Hepatocyte (in vitro differentiated cells): ENCODE measurements at regions not wholly inside any gene's neighbourhood (a gene's known extent, or its start where the extent isn't known, plus 50 kb on each side); places are given as distances from the start of the nearest gene placed in this dataset.

ENCODE experiments used
- DNase-seq: peaks from one replicate; pipeline ENCODE4 v3.0.0-alpha.2; 2016; ENCODE audit warnings: low spot score
- H2AFZ ChIP-seq: fragments of 200-600 bp; sonication (generic); 2 replicates; pipeline ENCODE4 v1.6.0; 2016; ENCODE audit warnings: antibody characterized with exemption, mild to moderate bottlenecking
- H3K27ac ChIP-seq: fragments of 200-600 bp; sonication (generic); 2 replicates; pipeline ENCODE4 v1.5.1; 2016; ENCODE audit warnings: mild to moderate bottlenecking
- H3K27me3 ChIP-seq: fragments of 200-600 bp; sonication (generic); 2 replicates; pipeline ENCODE4 v1.6.1; 2016
- H3K36me3 ChIP-seq: fragments of 200-600 bp; sonication (generic); replicated peaks from 2 replicates; pipeline ENCODE4 v1.5.1; 2016; ENCODE audit warnings: low read depth; ENCODE audit not compliant: insufficient read depth
- H3K4me1 ChIP-seq: fragments of 200-600 bp; sonication (generic); 2 replicates; pipeline ENCODE4 v1.5.1; 2016; ENCODE audit warnings: mild to moderate bottlenecking, moderate library complexity; ENCODE audit not compliant: insufficient read depth
- H3K4me2 ChIP-seq: fragments of 200-600 bp; sonication (generic); 2 replicates; pipeline ENCODE4 v1.6.0; 2016
- H3K4me3 ChIP-seq: fragments of 200-600 bp; sonication (generic); 2 replicates; pipeline ENCODE4 v1.5.1; 2016; ENCODE audit warnings: mild to moderate bottlenecking
- H3K79me2 ChIP-seq: fragments of 200-600 bp; sonication (generic); 2 replicates; pipeline ENCODE4 v1.6.0; 2017; ENCODE audit warnings: mild to moderate bottlenecking
- H3K9me2 ChIP-seq: fragments of 200-600 bp; sonication (generic); replicated peaks from 2 replicates; pipeline ENCODE4 v1.6.0; 2017; ENCODE audit warnings: mild to moderate bottlenecking; ENCODE audit not compliant: insufficient read depth
- H3K9me3 ChIP-seq: fragments of 200-600 bp; sonication (generic); 2 replicates; pipeline ENCODE4 v1.5.1; 2016; ENCODE audit warnings: low read depth, mild to moderate bottlenecking
- H4K20me1 ChIP-seq: fragments of 200-600 bp; sonication (generic); 2 replicates; pipeline ENCODE4 v1.6.0; 2016; ENCODE audit warnings: mild to moderate bottlenecking; ENCODE audit not compliant: insufficient read depth, poor library complexity, severe bottlenecking
- EZH2 ChIP-seq: fragments of 200-600 bp; sonication (generic); IDR thresholded peaks from 2 replicates; pipeline ENCODE4 v1.6.1; 2016; ENCODE audit warnings: antibody characterized with exemption, mild to moderate bottlenecking, borderline replicate concordance
- EZH2phosphoT487 ChIP-seq: fragments of 200-600 bp; sonication (generic); IDR thresholded peaks from one replicate; pipeline ENCODE4 v1.6.1; 2018; ENCODE audit warnings: antibody characterized with exemption, mild to moderate bottlenecking, low read depth, moderate library complexity; ENCODE audit not compliant: unreplicated experiment, severe bottlenecking
- WGBS: methylation state at CpG from one replicate; pipeline ENCODE4 v1.1.6; 2016; ENCODE audit warnings: low lambda C conversion rate; ENCODE audit errors: missing lambda C conversion rate; 5-methylcytosine and 5-hydroxymethylcytosine counted together
- TF ChIP-seq, protein P1 (sequence below): fragments of 200-600 bp; sonication (generic); IDR thresholded peaks from 2 replicates; pipeline ENCODE4 v1.5.1; 2016; ENCODE audit warnings: antibody characterized with exemption, mild to moderate bottlenecking; ENCODE audit not compliant: poor library complexity

DNA sequence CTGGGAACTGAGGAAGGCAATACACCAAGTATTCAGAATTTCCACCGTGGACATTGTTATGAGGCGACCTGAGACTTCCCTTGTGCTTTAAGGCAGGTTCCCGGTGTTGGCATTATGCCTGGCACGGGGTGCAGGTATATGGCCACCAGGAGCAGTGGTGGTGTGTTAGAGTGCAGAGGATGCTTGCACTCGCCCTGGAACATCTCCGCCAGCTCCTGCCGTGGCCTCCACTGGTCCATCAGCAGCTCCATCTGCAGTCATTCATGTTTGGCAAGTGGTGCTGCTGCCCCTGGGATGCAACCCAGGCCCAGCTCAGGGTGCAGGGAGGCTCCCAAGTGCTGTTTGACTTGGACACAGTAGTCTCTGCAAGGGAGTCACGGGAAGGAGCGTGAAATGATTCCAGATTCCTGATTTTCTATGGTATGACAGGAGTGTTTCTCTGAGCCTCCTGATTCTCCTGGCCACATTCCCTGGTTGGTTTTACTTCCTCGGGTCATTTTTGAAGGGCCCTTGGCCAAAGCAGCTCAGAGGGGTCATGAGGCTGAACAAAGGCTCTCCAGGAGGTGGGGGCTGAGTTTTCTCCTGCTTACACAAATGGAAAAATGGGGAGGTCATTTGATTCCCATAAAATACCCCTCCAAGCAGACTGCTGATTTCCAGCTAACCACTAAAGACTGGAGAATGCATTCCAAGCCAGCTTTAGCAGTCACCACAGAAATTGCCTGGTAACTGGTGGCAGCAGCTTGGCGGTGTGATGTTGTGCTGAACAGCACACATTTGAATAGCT is 60.4 kb upstream of the PSEN2 start:
- no peaks in the 10 kb centered on the region for H4K20me1 ChIP-seq
- no peaks in the 10 kb centered on the region for H3K27me3 ChIP-seq
- H3K27ac ChIP-seq, result no peak overlapping the region
- H2AFZ ChIP-seq, result no peak overlapping the region
- no peaks in the 10 kb centered on the region for H3K36me3 ChIP-seq
- H3K79me2 ChIP-seq, result no peaks in the 10 kb centered on the region
- WGBS, result 91% methylated on average over 11 of the region's 11 CpGs
- no peaks in the 10 kb centered on the region for H3K9me3 ChIP-seq
- H3K4me1 ChIP-seq, result peaks cover 11% of the 10 kb centered on the region
- TF ChIP-seq, protein P1, sequence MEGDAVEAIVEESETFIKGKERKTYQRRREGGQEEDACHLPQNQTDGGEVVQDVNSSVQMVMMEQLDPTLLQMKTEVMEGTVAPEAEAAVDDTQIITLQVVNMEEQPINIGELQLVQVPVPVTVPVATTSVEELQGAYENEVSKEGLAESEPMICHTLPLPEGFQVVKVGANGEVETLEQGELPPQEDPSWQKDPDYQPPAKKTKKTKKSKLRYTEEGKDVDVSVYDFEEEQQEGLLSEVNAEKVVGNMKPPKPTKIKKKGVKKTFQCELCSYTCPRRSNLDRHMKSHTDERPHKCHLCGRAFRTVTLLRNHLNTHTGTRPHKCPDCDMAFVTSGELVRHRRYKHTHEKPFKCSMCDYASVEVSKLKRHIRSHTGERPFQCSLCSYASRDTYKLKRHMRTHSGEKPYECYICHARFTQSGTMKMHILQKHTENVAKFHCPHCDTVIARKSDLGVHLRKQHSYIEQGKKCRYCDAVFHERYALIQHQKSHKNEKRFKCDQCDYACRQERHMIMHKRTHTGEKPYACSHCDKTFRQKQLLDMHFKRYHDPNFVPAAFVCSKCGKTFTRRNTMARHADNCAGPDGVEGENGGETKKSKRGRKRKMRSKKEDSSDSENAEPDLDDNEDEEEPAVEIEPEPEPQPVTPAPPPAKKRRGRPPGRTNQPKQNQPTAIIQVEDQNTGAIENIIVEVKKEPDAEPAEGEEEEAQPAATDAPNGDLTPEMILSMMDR, result no peak
- no peak for TF ChIP-seq EZH2phosphoT487
- no peak for TF ChIP-seq EZH2
- DNase-seq, result no peak
- H3K4me2 ChIP-seq, result no peak overlapping the region
- H3K9me2 ChIP-seq, result no peaks in the 10 kb centered on the region
- H3K4me3 ChIP-seq, result no peak overlapping the region

DNA sequence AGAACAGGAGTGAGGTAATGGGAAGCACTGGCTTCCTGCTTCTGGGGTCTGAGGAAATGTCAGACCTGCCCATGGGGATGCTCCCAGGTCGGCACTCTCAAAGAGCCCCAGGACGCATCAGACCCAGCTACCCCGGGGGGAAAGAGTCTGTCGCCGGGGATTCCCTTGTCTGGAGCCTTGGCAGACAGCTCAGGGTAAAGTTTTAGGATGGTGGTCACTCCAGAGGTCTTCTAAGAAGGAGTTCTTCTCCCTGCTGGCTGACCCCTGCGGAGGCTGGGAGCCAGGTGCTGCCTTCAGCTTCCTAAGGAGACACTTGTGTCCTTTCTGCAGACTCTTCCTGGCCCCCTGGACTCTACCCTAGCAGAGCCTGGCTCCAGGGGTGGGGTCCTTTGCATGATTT is 61.9 kb upstream of the PSEN2 start:
- H3K27ac ChIP-seq, result no peak overlapping the region
- WGBS, result 90% methylated on average over 6 of the region's 6 CpGs

DNA sequence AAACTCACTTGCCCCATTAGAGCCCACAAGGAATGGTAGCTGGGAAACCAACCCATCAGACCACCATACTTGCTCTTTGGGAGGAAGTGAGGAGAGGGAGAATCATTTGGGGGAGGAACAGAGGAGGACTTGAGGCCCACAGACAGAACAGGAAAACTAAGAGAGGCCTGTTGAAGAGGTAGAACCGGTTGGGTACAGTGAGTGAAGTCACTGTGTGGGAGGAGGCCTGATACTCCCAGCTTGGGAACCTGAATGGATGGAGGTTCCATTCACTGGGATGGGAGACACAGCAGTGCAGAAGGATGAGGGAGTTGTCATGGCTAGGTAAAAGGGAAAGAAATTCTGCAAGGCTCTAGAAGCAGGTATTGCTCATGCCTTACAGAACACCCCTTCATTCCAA is 63.4 kb upstream of the PSEN2 start:
- no peaks in the 10 kb centered on the region for H3K4me1 ChIP-seq
- no peak overlapping the region for H3K4me2 ChIP-seq
- TF ChIP-seq EZH2, result no peak
- TF ChIP-seq, protein P1, result no peak
- no peak for TF ChIP-seq EZH2phosphoT487
- H3K9me3 ChIP-seq, result no peaks in the 10 kb centered on the region
- DNase-seq, result no peak
- no peak overlapping the region for H2AFZ ChIP-seq
- no peaks in the 10 kb centered on the region for H3K27me3 ChIP-seq
- 83% methylated on average over 1 of the region's 1 CpG for WGBS
- H3K9me2 ChIP-seq, result no peaks in the 10 kb centered on the region
- no peaks in the 10 kb centered on the region for H4K20me1 ChIP-seq
- no peak overlapping the region for H3K4me3 ChIP-seq
- no peak overlapping the region for H3K27ac ChIP-seq
- H3K36me3 ChIP-seq, result no peaks in the 10 kb centered on the region
- no peaks in the 10 kb centered on the region for H3K79me2 ChIP-seq

More for the DNA sequence above, 61.9 kb upstream of the PSEN2 start:
- Histone ChIP-seq H3K9me2 (no peaks in the 10 kb centered on the region), H3K36me3 (no peaks in the 10 kb centered on the region), H2AFZ (no peak overlapping the region), H3K79me2 (no peaks in the 10 kb centered on the region), H3K9me3 (no peaks in the 10 kb centered on the region), H3K27me3 (no peaks in the 10 kb centered on the region), H3K4me3 (no peak overlapping the region), H3K4me2 (no peak overlapping the region), H4K20me1 (no peaks in the 10 kb centered on the region), H3K4me1 (no peaks in the 10 kb centered on the region)
- no peak for DNase-seq
- TF ChIP-seq EZH2phosphoT487, result no peak
- TF ChIP-seq EZH2, result no peak
- TF ChIP-seq, protein P1, result no peak
